Liver (tissue), 8 donors: ENCODE measurements at regions not wholly inside any gene's neighbourhood (a gene's known extent, or its start where the extent isn't known, plus 50 kb on each side); places are given as distances from the start of the nearest gene placed in this dataset.

Experiments
- DNase-seq: peaks from one replicate; pipeline ENCODE4 v3.0.0-alpha.2; 2017; ENCODE audit warnings: low spot score
- H3K27ac ChIP-seq, 2 donors: one replicate each; pipeline ENCODE4 v1.7.0; 2013; ENCODE audit warnings: inconsistent platforms in 2 of 2, low read length in 2 of 2, control low read depth in 1 of 2, low read depth in 1 of 2, mild to moderate bottlenecking in 1 of 2
- H3K27me3 ChIP-seq, 4 donors: one replicate each; pipeline versions ENCODE4 v1.6.1 to v1.7.0; 2013; ENCODE audit warnings: low read length in 3 of 4, inconsistent platforms in 1 of 4, mild to moderate bottlenecking in 1 of 4, moderate library complexity in 1 of 4; ENCODE audit not compliant: control insufficient read depth in 4 of 4, insufficient read depth in 4 of 4
- H3K36me3 ChIP-seq, 4 donors: one replicate each; pipeline versions ENCODE4 v1.6.1 to v1.7.0; 2013; ENCODE audit warnings: low read length in 3 of 4, mild to moderate bottlenecking in 3 of 4, low read depth in 1 of 4, moderate library complexity in 1 of 4; ENCODE audit not compliant: control insufficient read depth in 4 of 4, insufficient read depth in 3 of 4
- H3K4me1 ChIP-seq, 4 donors: one replicate each; pipeline versions ENCODE4 v1.6.1 to v1.7.0; 2013; ENCODE audit warnings: low read length in 3 of 4, mild to moderate bottlenecking in 3 of 4, moderate library complexity in 1 of 4; ENCODE audit not compliant: control insufficient read depth in 4 of 4, insufficient read depth in 4 of 4
- H3K4me3 ChIP-seq, 3 donors: one replicate each; pipeline versions ENCODE4 v1.6.1 to v1.7.0; 2013; ENCODE audit warnings: low read length in 3 of 3, control low read depth in 1 of 3, low read depth in 1 of 3, mild to moderate bottlenecking in 1 of 3
- H3K9ac ChIP-seq, 2 donors: one replicate each; pipeline ENCODE4 v1.7.0; 2013; ENCODE audit warnings: low read length in 2 of 2, mild to moderate bottlenecking in 2 of 2, moderate library complexity in 2 of 2, control low read depth in 1 of 2, low read depth in 1 of 2
- H3K9me3 ChIP-seq, 4 donors: one replicate each; pipeline versions ENCODE4 v1.6.1 to v1.7.0; 2013; ENCODE audit warnings: low read length in 3 of 4; ENCODE audit not compliant: control insufficient read depth in 4 of 4
- EGR1 ChIP-seq, 2 donors: IDR thresholded peaks; 2 replicates each; pipeline ENCODE4 v1.6.1; 2016 to 2018; ENCODE audit warnings: antibody characterized with exemption in 2 of 2, low read depth in 2 of 2
- FOXA2 ChIP-seq: IDR thresholded peaks from 2 replicates; pipeline ENCODE4 v1.6.1; 2016; ENCODE audit warnings: antibody characterized with exemption
- GABPA ChIP-seq, 2 donors: IDR thresholded peaks in 1 of 2; conservative IDR thresholded peaks in 1 of 2; 2 replicates each; pipeline ENCODE4 v1.6.1; 2016; ENCODE audit warnings: antibody characterized with exemption in 2 of 2, mild to moderate bottlenecking in 1 of 2, moderate library complexity in 1 of 2
- HNF4A ChIP-seq, 2 donors: conservative IDR thresholded peaks; 2 replicates each; pipeline ENCODE4 v1.6.1; 2016; ENCODE audit warnings: antibody characterized with exemption in 2 of 2, mild to moderate bottlenecking in 2 of 2
- HNF4G ChIP-seq: IDR thresholded peaks from 2 replicates; pipeline ENCODE4 v1.6.1; 2016; ENCODE audit warnings: antibody characterized with exemption
- JUND ChIP-seq, 2 donors: IDR thresholded peaks; 2 replicates each; pipeline ENCODE4 v1.6.1; 2016; ENCODE audit warnings: antibody characterized with exemption in 2 of 2
- NR2F2 ChIP-seq: IDR thresholded peaks from 2 replicates; pipeline ENCODE4 v1.6.1; 2016; ENCODE audit warnings: antibody characterized with exemption
- RAD21 ChIP-seq, 2 donors: IDR thresholded peaks; 2 replicates each; pipeline ENCODE4 v1.6.1; 2016; ENCODE audit warnings: antibody characterized with exemption in 2 of 2, mild to moderate bottlenecking in 2 of 2
- REST ChIP-seq: IDR thresholded peaks from 2 replicates; pipeline ENCODE4 v1.6.1; 2016; ENCODE audit warnings: antibody characterized with exemption, mild to moderate bottlenecking
- RXRA ChIP-seq, 2 donors: IDR thresholded peaks; 2 replicates each; pipeline ENCODE4 v1.6.1; 2017 to 2018; ENCODE audit warnings: antibody characterized with exemption in 2 of 2, mild to moderate bottlenecking in 1 of 2
- SP1 ChIP-seq: IDR thresholded peaks from 2 replicates; pipeline ENCODE4 v1.6.1; 2018; ENCODE audit warnings: antibody characterized with exemption, mild to moderate bottlenecking
- TAF1 ChIP-seq: conservative IDR thresholded peaks from 2 replicates; pipeline ENCODE4 v1.6.1; 2016; ENCODE audit warnings: antibody characterized with exemption, mild to moderate bottlenecking
- YY1 ChIP-seq: IDR thresholded peaks from 2 replicates; pipeline ENCODE4 v1.6.1; 2016; ENCODE audit warnings: antibody characterized with exemption, mild to moderate bottlenecking
- WGBS: extraction: QIAGEN DNeasy Blood & Tissue Kit; methylation state at CpG from one replicate; pipeline ENCODE4 v1.1.7; 2013; 5-methylcytosine and 5-hydroxymethylcytosine counted together
- TF ChIP-seq, protein P1 (sequence below): IDR thresholded peaks from 2 replicates; pipeline ENCODE4 v1.6.1; 2016; ENCODE audit warnings: antibody characterized with exemption
- TF ChIP-seq, protein P2 (sequence below): fragments of 150-350 bp; IDR thresholded peaks from 2 replicates; pipeline ENCODE4 v1.5.1; 2017; ENCODE audit warnings: improper control_type of control experiment, low read depth, low read length; ENCODE audit not compliant: missing input control
- TF ChIP-seq, protein P3 (sequence below): IDR thresholded peaks from 2 replicates; pipeline ENCODE4 v1.6.1; 2016; ENCODE audit warnings: antibody characterized with exemption
- donor health status: healthy.
- donor health status: healthy.
- donor health status: healthy.
- donor health status: healthy.
- donor health status: healthy.

DNA sequence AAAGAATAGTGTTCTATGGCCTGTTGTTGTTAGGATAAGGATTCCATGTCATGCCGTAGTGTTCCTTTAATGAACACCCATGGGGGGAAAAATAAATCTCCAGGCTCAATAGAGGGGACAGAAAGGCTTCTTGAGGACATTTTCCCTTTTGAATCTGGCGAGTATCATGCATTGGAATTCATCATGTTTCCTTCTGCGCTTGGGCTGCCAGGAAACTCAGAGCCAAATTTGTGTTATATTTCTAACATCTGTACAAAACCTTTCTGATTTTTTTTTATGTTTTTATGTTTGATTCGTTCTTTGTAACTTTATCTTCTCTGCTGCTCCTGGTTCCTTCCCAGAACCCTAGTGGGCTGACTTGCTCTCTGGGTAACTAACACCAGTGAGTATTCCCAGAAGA lies 1163.3 kb downstream of the VRK1 start:
- H3K9ac ChIP-seq, result no peak overlapping the region
- H3K27ac ChIP-seq, result no peak overlapping the region
- no peaks in the 10 kb centered on the region for H3K4me1 ChIP-seq
- 81% methylated on average over 4 of the region's 4 CpGs for WGBS
- H3K36me3 ChIP-seq, result no peaks in the 10 kb centered on the region
- H3K9me3 ChIP-seq, result peaks cover 0 to 2% (median under 1%) of the 10 kb centered on the region in 4 donors
- no peak for TF ChIP-seq RXRA (IDR thresholded peaks at IDR 0.05)
- TF ChIP-seq, protein P1, sequence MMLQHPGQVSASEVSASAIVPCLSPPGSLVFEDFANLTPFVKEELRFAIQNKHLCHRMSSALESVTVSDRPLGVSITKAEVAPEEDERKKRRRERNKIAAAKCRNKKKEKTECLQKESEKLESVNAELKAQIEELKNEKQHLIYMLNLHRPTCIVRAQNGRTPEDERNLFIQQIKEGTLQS, result no peak
- TF ChIP-seq NR2F2, result no peak
- TF ChIP-seq HNF4G, result no peak
- TF ChIP-seq GABPA (IDR thresholded peaks at IDR 0.05 in 1 of 2, conservative IDR thresholded peaks at IDR 0.05 in 1 of 2), result no peak
- TF ChIP-seq RAD21 (IDR thresholded peaks at IDR 0.05), result no peak
- TF ChIP-seq FOXA2, result no peak
- TF ChIP-seq YY1, result no peak
- TF ChIP-seq EGR1 (IDR thresholded peaks at IDR 0.05; ENCODE audit: low read depth in 2 of 2), result no peak
- TF ChIP-seq, protein P2, sequence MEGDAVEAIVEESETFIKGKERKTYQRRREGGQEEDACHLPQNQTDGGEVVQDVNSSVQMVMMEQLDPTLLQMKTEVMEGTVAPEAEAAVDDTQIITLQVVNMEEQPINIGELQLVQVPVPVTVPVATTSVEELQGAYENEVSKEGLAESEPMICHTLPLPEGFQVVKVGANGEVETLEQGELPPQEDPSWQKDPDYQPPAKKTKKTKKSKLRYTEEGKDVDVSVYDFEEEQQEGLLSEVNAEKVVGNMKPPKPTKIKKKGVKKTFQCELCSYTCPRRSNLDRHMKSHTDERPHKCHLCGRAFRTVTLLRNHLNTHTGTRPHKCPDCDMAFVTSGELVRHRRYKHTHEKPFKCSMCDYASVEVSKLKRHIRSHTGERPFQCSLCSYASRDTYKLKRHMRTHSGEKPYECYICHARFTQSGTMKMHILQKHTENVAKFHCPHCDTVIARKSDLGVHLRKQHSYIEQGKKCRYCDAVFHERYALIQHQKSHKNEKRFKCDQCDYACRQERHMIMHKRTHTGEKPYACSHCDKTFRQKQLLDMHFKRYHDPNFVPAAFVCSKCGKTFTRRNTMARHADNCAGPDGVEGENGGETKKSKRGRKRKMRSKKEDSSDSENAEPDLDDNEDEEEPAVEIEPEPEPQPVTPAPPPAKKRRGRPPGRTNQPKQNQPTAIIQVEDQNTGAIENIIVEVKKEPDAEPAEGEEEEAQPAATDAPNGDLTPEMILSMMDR, result no peak
- no peak for TF ChIP-seq REST
- no peak for TF ChIP-seq SP1
- DNase-seq, result no peak
- no peaks in the 10 kb centered on the region for H3K27me3 ChIP-seq
- no peak overlapping the region for H3K4me3 ChIP-seq

GRCh38 chr14:97970222-97970621 lies 1173.0 kb downstream of the VRK1 start:
- Histone ChIP-seq H3K9ac (no peak overlapping the region), H3K4me3 (no peak overlapping the region), H3K36me3 (no peaks in the 10 kb centered on the region), H3K27me3 (no peaks in the 10 kb centered on the region), H3K9me3 (no peaks in the 10 kb centered on the region), H3K27ac (no peak overlapping the region), H3K4me1 (no peaks in the 10 kb centered on the region)
- DNase-seq, result no peak
- 77% methylated on average over 1 of the region's 1 CpG for WGBS
- TF ChIP-seq RAD21 (IDR thresholded peaks at IDR 0.05) (no peak), HNF4A (conservative IDR thresholded peaks at IDR 0.05) (no peak), JUND (IDR thresholded peaks at IDR 0.05) (no peak), SP1 (no peak), YY1 (no peak), TAF1 (no peak), RXRA (IDR thresholded peaks at IDR 0.05) (no peak), HNF4G (no peak), REST (no peak), EGR1 (IDR thresholded peaks at IDR 0.05; ENCODE audit: low read depth in 2 of 2) (no peak), GABPA (IDR thresholded peaks at IDR 0.05 in 1 of 2, conservative IDR thresholded peaks at IDR 0.05 in 1 of 2) (no peak)
- TF ChIP-seq, protein P2, result no peak
- TF ChIP-seq, protein P1, result no peak
- TF ChIP-seq, protein P3, sequence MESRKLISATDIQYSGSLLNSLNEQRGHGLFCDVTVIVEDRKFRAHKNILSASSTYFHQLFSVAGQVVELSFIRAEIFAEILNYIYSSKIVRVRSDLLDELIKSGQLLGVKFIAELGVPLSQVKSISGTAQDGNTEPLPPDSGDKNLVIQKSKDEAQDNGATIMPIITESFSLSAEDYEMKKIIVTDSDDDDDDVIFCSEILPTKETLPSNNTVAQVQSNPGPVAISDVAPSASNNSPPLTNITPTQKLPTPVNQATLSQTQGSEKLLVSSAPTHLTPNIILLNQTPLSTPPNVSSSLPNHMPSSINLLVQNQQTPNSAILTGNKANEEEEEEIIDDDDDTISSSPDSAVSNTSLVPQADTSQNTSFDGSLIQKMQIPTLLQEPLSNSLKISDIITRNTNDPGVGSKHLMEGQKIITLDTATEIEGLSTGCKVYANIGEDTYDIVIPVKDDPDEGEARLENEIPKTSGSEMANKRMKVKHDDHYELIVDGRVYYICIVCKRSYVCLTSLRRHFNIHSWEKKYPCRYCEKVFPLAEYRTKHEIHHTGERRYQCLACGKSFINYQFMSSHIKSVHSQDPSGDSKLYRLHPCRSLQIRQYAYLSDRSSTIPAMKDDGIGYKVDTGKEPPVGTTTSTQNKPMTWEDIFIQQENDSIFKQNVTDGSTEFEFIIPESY, result no peak
